Activated CD8-positive, alpha-beta memory T cell treated with anti-CD3 and anti-CD28 coated beads for 1 hour (primary cell): ENCODE measurements at regions not wholly inside any gene's neighbourhood (a gene's known extent, or its start where the extent isn't known, plus 50 kb on each side); places are given as distances from the start of the nearest gene placed in this dataset.

Experiments
- DNase-seq, 2 donors: peaks; one replicate each; pipeline ENCODE4 v3.0.0-alpha.2; 2020; ENCODE audit warnings: low read depth in 1 of 2; ENCODE audit errors: extremely low read depth in 1 of 2

GRCh38 chr2:9086465-9086864 is 83.0 kb upstream of the MBOAT2 start:
- no peak for DNase-seq

GRCh38 chr2:9085353-9085752 is 81.9 kb upstream of the MBOAT2 start:
- DNase-seq = no peak

GRCh38 chr2:9083287-9083686 is 79.8 kb upstream of the MBOAT2 start:
- no peak for DNase-seq

GRCh38 chr2:9082158-9082557 is 78.7 kb upstream of the MBOAT2 start:
- no peak for DNase-seq

GRCh38 chr2:9081750-9082149 is 78.3 kb upstream of the MBOAT2 start:
- no peak for DNase-seq

- no peak for DNase-seq
Observed at GRCh38 chr2:9078405-9078804, 74.9 kb upstream of the MBOAT2 start.

GRCh38 chr2:9077691-9078090 is 74.2 kb upstream of the MBOAT2 start:
- no peak for DNase-seq

- DNase-seq = no peak
Observed at GRCh38 chr2:9076755-9077154, 73.3 kb upstream of the MBOAT2 start.

- no peak for DNase-seq
Observed at GRCh38 chr2:9076210-9076609, 72.7 kb upstream of the MBOAT2 start.

- DNase-seq = no peak
Observed at GRCh38 chr2:9074930-9075329, 71.4 kb upstream of the MBOAT2 start.

- no peak for DNase-seq
Observed at GRCh38 chr2:9071584-9072124, 68.2 kb upstream of the MBOAT2 start.

GRCh38 chr2:9071032-9071431 is 67.5 kb upstream of the MBOAT2 start:
- no peak for DNase-seq

- DNase-seq = no peak
Observed at GRCh38 chr2:9069543-9069942, 66.1 kb upstream of the MBOAT2 start.

GRCh38 chr2:9065901-9066300 is 62.4 kb upstream of the MBOAT2 start:
- DNase-seq = no peak

- no peak for DNase-seq
Observed at GRCh38 chr2:9063023-9063606, 59.6 kb upstream of the MBOAT2 start.

- no peak for DNase-seq
Observed at GRCh38 chr2:9060819-9061218, 57.3 kb upstream of the MBOAT2 start.

GRCh38 chr2:9057939-9058761 is 54.7 kb upstream of the MBOAT2 start:
- no peak for DNase-seq

- DNase-seq = no peak
Observed at GRCh38 chr2:9055471-9055870, 52.0 kb upstream of the MBOAT2 start.

GRCh38 chr2:9053534-9053931 is 50.0 kb upstream of the MBOAT2 start:
- no peak for DNase-seq
